ENCODE measurements at regions not wholly inside any gene's neighbourhood (a gene's known extent, or its start where the extent isn't known, plus 50 kb on each side); places are given as distances from the start of the nearest gene placed in this dataset.

DNA sequence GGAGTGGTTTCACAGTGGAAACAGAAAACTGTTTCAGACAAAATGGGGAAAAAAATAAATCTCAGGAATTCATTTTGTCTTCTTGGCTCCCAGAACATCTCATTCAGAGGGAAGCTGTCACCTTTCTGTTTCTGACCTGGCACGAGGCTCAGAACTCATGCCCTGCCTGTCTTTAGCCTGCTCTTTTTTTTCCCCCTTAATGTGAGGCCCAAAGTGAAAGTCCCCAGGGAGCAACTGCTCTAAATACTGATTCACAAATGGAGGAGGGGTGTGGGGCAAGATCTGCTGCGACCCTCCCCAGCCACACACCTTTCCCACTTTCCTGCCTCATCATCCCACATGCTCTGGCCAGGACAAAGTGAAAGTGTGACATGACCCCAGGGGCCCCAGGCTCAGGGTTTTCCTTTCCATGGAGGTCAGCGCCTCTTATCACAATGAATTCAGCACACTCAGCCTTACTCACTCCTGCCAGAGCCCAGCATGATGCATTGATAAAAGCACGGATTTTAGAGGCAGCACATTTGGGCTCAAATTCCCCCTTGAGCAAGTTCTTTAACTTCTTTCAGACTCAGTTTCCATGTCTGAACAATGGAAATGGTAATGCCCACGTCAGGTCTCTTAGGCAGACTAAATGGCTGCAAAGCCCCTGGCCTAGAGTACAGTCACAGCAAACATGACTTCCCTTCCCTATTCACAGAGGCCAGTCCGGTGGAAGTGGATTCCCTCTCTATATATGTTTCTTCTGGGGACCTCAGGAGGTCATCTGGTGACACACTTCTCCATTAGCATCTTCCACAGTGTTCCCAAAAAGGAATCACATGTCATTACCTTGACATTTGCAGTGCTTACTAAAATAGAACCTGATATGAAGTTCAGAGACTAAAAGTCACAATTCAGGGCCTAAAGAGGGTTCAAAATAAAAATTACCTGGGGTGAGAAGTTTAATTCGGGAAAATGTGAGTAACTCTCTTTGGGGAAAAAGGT lies 55.3 kb upstream of the TMEM163 start:
- ChIA-PET CTCF (interaction anchor here (0.9 kb wide), 1 partner anchor 283 kb away, joined by 3 read pairs; no protein-coding TSS in a partner anchor), POLR2A (no interaction called here)
- DNase-seq = peak; percentile 9
- H2AFZ ChIP-seq (ENCODE audit: low read depth) = no peak overlapping the region
- H3K4me1 ChIP-seq (ENCODE audit: control insufficient read depth in 1 of 2, insufficient read depth in 2 of 2, low read depth in 1 of 2, low read length in 1 of 2) = peaks cover 0 to 25% of the 10 kb centered on the region in 2 experiments; a peak in 2 of 4 replicates
- no peak overlapping the region; the same call in 1 of the 2 replicates for H3K4me2 ChIP-seq
- H3K9ac ChIP-seq = no peak overlapping the region
- H3K9me3 ChIP-seq = no peaks in the 10 kb centered on the region
- H4K20me1 ChIP-seq (ENCODE audit: insufficient read depth) = no peaks in the 10 kb centered on the region
- H3F3A ChIP-seq (replicated peaks; ENCODE audit: insufficient read depth) = no peaks in the 10 kb centered on the region
- H3K27ac ChIP-seq (ENCODE audit: low read depth in 2 of 2, low read length in 1 of 2) = peak overlapping the region in 1 of 2 experiments; percentile 58; a peak in 2 of 4 replicates
- H3K36me3 ChIP-seq (replicated peaks in 1 of 2; ENCODE audit: control insufficient read depth in 1 of 2, insufficient read depth in 2 of 2, low read length in 1 of 2) = no peaks in the 10 kb centered on the region
- H3K9me2 ChIP-seq = no peaks in the 10 kb centered on the region
- no peaks in the 10 kb centered on the region for H3K79me2 ChIP-seq (ENCODE audit: insufficient read depth)
- H3K4me3 ChIP-seq (ENCODE audit: low read depth in 2 of 2, low read length in 1 of 2) = no peak overlapping the region
- WGBS (ENCODE audit: low lambda C conversion rate) = 25% methylated on average over 7 of the region's 7 CpGs
- H3K27me3 ChIP-seq (ENCODE audit: insufficient read depth) = no peaks in the 10 kb centered on the region
- TF ChIP-seq, protein P1, sequence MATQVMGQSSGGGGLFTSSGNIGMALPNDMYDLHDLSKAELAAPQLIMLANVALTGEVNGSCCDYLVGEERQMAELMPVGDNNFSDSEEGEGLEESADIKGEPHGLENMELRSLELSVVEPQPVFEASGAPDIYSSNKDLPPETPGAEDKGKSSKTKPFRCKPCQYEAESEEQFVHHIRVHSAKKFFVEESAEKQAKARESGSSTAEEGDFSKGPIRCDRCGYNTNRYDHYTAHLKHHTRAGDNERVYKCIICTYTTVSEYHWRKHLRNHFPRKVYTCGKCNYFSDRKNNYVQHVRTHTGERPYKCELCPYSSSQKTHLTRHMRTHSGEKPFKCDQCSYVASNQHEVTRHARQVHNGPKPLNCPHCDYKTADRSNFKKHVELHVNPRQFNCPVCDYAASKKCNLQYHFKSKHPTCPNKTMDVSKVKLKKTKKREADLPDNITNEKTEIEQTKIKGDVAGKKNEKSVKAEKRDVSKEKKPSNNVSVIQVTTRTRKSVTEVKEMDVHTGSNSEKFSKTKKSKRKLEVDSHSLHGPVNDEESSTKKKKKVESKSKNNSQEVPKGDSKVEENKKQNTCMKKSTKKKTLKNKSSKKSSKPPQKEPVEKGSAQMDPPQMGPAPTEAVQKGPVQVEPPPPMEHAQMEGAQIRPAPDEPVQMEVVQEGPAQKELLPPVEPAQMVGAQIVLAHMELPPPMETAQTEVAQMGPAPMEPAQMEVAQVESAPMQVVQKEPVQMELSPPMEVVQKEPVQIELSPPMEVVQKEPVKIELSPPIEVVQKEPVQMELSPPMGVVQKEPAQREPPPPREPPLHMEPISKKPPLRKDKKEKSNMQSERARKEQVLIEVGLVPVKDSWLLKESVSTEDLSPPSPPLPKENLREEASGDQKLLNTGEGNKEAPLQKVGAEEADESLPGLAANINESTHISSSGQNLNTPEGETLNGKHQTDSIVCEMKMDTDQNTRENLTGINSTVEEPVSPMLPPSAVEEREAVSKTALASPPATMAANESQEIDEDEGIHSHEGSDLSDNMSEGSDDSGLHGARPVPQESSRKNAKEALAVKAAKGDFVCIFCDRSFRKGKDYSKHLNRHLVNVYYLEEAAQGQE (IDR thresholded peaks at IDR 0.05; ENCODE audit: low read depth, low read length) = no peak
- TF ChIP-seq, protein P2, sequence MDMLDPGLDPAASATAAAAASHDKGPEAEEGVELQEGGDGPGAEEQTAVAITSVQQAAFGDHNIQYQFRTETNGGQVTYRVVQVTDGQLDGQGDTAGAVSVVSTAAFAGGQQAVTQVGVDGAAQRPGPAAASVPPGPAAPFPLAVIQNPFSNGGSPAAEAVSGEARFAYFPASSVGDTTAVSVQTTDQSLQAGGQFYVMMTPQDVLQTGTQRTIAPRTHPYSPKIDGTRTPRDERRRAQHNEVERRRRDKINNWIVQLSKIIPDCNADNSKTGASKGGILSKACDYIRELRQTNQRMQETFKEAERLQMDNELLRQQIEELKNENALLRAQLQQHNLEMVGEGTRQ (IDR thresholded peaks at IDR 0.05; ENCODE audit: borderline replicate concordance, low read depth, low read length) = no peak
- TF ChIP-seq TEAD4 (IDR thresholded peaks at IDR 0.05; ENCODE audit: borderline replicate concordance, insufficient read depth) = no peak
- no peak for TF ChIP-seq RXRA (IDR thresholded peaks at IDR 0.05; ENCODE audit: borderline replicate concordance, low read depth)
- no peak for TF ChIP-seq FOXJ3 (CRISPR knock-in tag; IDR thresholded peaks at IDR 0.05)

DNA sequence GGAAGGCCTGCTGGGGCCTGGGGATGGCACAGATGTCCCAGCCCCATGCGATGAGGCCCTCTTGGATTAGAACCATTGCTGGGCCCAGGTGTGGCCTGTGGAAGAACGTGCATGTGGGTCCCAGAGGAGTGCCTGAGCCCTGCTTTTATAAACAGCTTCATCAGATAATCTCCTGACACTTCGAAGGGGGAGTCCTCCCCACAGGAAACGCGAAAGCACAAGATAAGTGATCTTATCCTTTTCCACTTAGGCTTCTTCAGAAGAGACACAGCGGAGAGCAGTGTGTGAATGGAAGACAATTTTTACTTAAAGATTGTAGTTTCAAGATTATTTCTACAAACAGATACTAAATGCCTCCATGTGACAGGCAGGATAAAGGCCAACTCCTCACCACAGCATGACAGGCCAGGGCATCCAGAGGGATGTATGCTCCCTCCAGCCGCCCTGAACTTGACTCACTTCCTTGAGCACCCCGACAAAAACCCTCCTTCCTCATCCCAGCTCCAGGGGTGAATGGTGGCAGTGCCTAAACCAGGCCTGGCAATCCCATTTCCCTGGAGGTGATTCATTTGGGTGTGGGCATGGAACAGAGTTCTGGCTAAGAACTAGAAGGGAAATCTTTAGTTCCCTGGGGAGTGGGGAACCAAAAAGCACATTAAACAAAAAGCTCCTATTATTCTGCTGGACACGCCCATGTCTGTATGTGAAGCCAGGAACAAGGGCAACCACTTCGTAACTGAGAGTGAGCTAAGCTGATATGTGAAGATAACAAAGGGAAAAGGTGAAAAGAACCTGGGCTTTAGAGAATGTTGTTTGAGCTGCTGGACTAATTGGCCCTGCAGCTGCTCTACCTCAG lies 56.2 kb upstream of the TMEM163 start:
- no peaks in the 10 kb centered on the region for H3K9me2 ChIP-seq
- H3K27ac ChIP-seq (ENCODE audit: low read depth in 2 of 2, low read length in 1 of 2) = no peak overlapping the region; a peak in 1 of 4 replicates
- H2AFZ ChIP-seq (ENCODE audit: low read depth) = no peak overlapping the region
- TF ChIP-seq RCOR1 (IDR thresholded peaks at IDR 0.05; ENCODE audit: low read length) (no peak), MEF2A (IDR thresholded peaks at IDR 0.05; ENCODE audit: borderline replicate concordance, low read depth) (no peak), GATA2 (CRISPR knock-in tag; IDR thresholded peaks at IDR 0.05) (0 out of 2 replicates have a peak, but pooled peaks have one; percentile 31)
- TF ChIP-seq, protein P2 (IDR thresholded peaks at IDR 0.05; ENCODE audit: borderline replicate concordance, low read depth, low read length) = no peak
- no peak overlapping the region for H3K4me3 ChIP-seq (ENCODE audit: low read depth in 2 of 2, low read length in 1 of 2)
- no peaks in the 10 kb centered on the region for H3F3A ChIP-seq (replicated peaks; ENCODE audit: insufficient read depth)
- H3K4me1 ChIP-seq (ENCODE audit: control insufficient read depth in 1 of 2, insufficient read depth in 2 of 2, low read depth in 1 of 2, low read length in 1 of 2) = peaks cover 0 to 25% of the 10 kb centered on the region in 2 experiments; a peak in 2 of 4 replicates
- H3K9me3 ChIP-seq = no peaks in the 10 kb centered on the region
- ChIA-PET POLR2A (no interaction called here), CTCF (interaction anchor here (0.8 to 1.3 kb wide), 3 partner anchors 19 to 324 kb away, joined by 3 to 5 read pairs (median 3); no protein-coding TSS in a partner anchor)
- DNase-seq = peak; percentile 3
- H4K20me1 ChIP-seq (ENCODE audit: insufficient read depth) = no peaks in the 10 kb centered on the region
- no peak overlapping the region for H3K4me2 ChIP-seq
- H3K36me3 ChIP-seq (replicated peaks in 1 of 2; ENCODE audit: control insufficient read depth in 1 of 2, insufficient read depth in 2 of 2, low read length in 1 of 2) = no peaks in the 10 kb centered on the region
- no peaks in the 10 kb centered on the region for H3K27me3 ChIP-seq (ENCODE audit: insufficient read depth)
- WGBS (ENCODE audit: low lambda C conversion rate) = 47% methylated on average over 9 of the region's 10 CpGs
- H3K9ac ChIP-seq = no peak overlapping the region
- no peaks in the 10 kb centered on the region for H3K79me2 ChIP-seq (ENCODE audit: insufficient read depth)
